D721Med (cell line): ENCODE measurements at regions not wholly inside any gene's neighbourhood (a gene's known extent, or its start where the extent isn't known, plus 50 kb on each side); places are given as distances from the start of the nearest gene placed in this dataset.
"Not testable (repeated sequence)": the region's sequence is repeated elsewhere in the genome, so short reads cannot be mapped to it uniquely, and the experiment has no call there.

Experiments used
- DNase-seq: peaks from one replicate; pipeline ENCODE4 v3.0.0; 2011; ENCODE audit warnings: low spot score; ENCODE audit not compliant: insufficient read length
- FAIRE-seq: peaks from 2 replicates; lab custom pipeline; 2011; peaks lifted over from hg19 to GRCh38; lab: Jason Lieb, UNC
- TF ChIP-seq, protein P1 (sequence below): IDR thresholded peaks from 2 replicates; pipeline ENCODE4 v1.5.1; 2012; ENCODE audit warnings: mild to moderate bottlenecking, control low read depth; ENCODE audit not compliant: insufficient read depth; ENCODE audit errors: missing control alignments

- no peak for DNase-seq
- TF ChIP-seq, protein P1, sequence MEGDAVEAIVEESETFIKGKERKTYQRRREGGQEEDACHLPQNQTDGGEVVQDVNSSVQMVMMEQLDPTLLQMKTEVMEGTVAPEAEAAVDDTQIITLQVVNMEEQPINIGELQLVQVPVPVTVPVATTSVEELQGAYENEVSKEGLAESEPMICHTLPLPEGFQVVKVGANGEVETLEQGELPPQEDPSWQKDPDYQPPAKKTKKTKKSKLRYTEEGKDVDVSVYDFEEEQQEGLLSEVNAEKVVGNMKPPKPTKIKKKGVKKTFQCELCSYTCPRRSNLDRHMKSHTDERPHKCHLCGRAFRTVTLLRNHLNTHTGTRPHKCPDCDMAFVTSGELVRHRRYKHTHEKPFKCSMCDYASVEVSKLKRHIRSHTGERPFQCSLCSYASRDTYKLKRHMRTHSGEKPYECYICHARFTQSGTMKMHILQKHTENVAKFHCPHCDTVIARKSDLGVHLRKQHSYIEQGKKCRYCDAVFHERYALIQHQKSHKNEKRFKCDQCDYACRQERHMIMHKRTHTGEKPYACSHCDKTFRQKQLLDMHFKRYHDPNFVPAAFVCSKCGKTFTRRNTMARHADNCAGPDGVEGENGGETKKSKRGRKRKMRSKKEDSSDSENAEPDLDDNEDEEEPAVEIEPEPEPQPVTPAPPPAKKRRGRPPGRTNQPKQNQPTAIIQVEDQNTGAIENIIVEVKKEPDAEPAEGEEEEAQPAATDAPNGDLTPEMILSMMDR = no peak
- FAIRE-seq = no peak
Measured at GRCh38 chrX:121733514-121733913, 686.1 kb downstream of the GLUD2 start.

DNA sequence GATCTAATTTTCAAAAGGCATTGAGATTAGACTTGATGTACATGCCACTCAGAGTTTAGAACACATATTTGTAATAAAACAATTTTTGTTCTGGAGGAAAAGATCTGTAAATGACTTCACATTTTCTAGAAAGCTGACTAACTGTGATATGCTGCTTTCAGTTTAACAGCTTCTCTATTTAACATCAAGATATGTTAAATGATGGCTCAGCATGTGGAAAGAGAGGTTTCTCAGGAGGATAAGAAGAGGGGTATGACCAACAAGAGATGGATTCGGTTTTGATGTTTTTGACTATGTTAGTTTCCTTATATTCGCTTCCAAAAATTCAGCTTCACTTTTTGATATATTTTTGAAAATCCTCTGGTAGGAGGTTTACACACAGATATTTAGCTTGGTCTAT, 698.7 kb downstream of the GLUD2 start:
- FAIRE-seq (no peak), DNase-seq (no peak)
- TF ChIP-seq, protein P1 = no peak

GRCh38 chrX:121753602-121754001, 706.2 kb downstream of the GLUD2 start:
- not testable (repeated sequence) for DNase-seq, FAIRE-seq

GRCh38 chrX:121754301-121754700, 706.9 kb downstream of the GLUD2 start:
- FAIRE-seq = no peak
- DNase-seq = no peak
- TF ChIP-seq, protein P1 = no peak

- TF ChIP-seq, protein P1 = no peak
- FAIRE-seq (no peak), DNase-seq (no peak)
Measured at GRCh38 chrX:121755541-121755940, 708.1 kb downstream of the GLUD2 start.

DNA sequence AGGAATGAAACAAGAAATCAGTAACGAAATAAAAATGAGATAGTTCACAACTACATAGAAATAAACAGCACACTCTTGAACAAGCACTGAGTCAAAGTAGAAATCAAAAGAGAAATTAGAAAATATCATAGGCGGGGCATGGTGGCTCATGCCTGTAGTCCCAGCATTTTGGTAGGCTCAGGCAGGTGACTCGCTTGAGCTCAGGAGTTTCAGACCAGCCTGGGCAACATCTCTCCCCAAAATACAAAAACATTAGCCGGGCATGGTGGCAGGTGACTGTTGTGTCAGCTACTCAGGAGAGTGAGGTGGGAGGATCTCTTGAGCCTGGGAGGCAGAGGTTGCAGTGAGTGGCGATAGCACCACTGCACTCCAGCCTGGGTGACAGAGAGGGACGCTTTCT, 714.4 kb downstream of the GLUD2 start:
- DNase-seq = no peak
- no peak for FAIRE-seq
- TF ChIP-seq, protein P1 = no peak

GRCh38 chrX:121763671-121764070, 716.3 kb downstream of the GLUD2 start:
- TF ChIP-seq, protein P1 = no peak
- no peak for DNase-seq
- no peak for FAIRE-seq

- not testable (repeated sequence) for DNase-seq, FAIRE-seq
Measured at GRCh38 chrX:121768210-121768609, 720.8 kb downstream of the GLUD2 start.
